Thymus (tissue), 11 donors: ENCODE measurements at regions not wholly inside any gene's neighbourhood (a gene's known extent, or its start where the extent isn't known, plus 50 kb on each side); places are given as distances from the start of the nearest gene placed in this dataset.

Source experiments
- DNase-seq, 9 donors: peaks; one replicate each; pipeline ENCODE4 v3.0.0-alpha.2; 2013; ENCODE audit warnings: low spot score in 9 of 9, low read depth in 6 of 9, missing footprints in 1 of 9
- H3K27ac ChIP-seq, 2 donors: one replicate each; pipeline ENCODE4 v1.5.1; 2013; ENCODE audit warnings: control low read depth in 1 of 2, low read depth in 1 of 2, low read length in 1 of 2, mild to moderate bottlenecking in 1 of 2, moderate library complexity in 1 of 2
- H3K27me3 ChIP-seq, 2 donors: one replicate each; pipeline ENCODE4 v1.5.1; 2013; ENCODE audit warnings: low read length in 1 of 2; ENCODE audit not compliant: control insufficient read depth in 2 of 2, insufficient read depth in 1 of 2
- H3K36me3 ChIP-seq, 2 donors: one replicate each; pipeline ENCODE4 v1.5.1; 2013; ENCODE audit warnings: low read length in 1 of 2, mild to moderate bottlenecking in 1 of 2, moderate library complexity in 1 of 2; ENCODE audit not compliant: control insufficient read depth in 2 of 2, insufficient read depth in 2 of 2
- H3K4me1 ChIP-seq, 2 donors: one replicate each; pipeline ENCODE4 v1.5.1; 2013; ENCODE audit warnings: low read length in 2 of 2; ENCODE audit not compliant: control insufficient read depth in 2 of 2, insufficient read depth in 2 of 2
- H3K4me3 ChIP-seq, 2 donors: one replicate each; pipeline ENCODE4 v1.5.1; 2013; ENCODE audit warnings: low read length in 2 of 2, control low read depth in 1 of 2, mild to moderate bottlenecking in 1 of 2
- H3K9me3 ChIP-seq, 2 donors: one replicate each; pipeline ENCODE4 v1.5.1; 2013; ENCODE audit warnings: low read length in 1 of 2, mild to moderate bottlenecking in 1 of 2; ENCODE audit not compliant: control insufficient read depth in 2 of 2, insufficient read depth in 1 of 2
- WGBS: extraction: QIAGEN DNeasy Blood & Tissue Kit; methylation state at CpG from one replicate; pipeline ENCODE4 v1.1.7; 2013; 5-methylcytosine and 5-hydroxymethylcytosine counted together
- donor health status: healthy.

GRCh38 chr5:8770431-8770830 is 775.4 kb downstream of the SEMA5A start:
- Histone ChIP-seq H3K27ac (no peak overlapping the region), H3K4me3 (no peak overlapping the region), H3K36me3 (no peaks in the 10 kb centered on the region), H3K4me1 (no peaks in the 10 kb centered on the region), H3K9me3 (no peaks in the 10 kb centered on the region), H3K27me3 (no peaks in the 10 kb centered on the region)
- DNase-seq = no peak
- 81% methylated on average over 3 of the region's 3 CpGs for WGBS

DNA sequence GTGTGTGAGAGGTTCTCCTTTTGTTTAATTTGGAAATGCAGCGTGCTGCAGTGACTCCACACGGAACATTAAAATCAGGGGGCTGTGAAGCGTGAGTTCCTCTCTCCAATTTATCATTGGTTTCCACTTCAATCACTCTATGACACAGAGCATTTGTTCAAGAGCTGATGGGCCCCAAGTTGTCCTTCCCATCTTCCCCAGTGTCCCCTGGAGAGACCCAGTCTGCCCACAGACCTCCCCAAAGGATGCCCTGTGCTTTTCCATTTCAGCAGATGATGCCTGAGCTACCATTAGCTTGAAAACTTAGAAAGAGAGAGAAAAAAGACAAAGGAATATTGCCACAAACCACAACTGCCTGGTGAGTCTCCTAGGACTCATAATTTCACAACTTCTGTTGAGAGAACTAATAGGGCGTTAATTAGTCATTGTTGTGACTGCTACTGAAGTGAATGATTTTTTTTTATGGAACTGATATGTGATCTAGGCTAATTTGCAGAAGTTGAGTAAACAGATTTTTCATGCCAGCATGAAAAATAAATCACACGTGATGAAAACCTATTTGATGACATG is 772.7 kb downstream of the SEMA5A start:
- Histone ChIP-seq H3K36me3 (no peaks in the 10 kb centered on the region), H3K27ac (peak overlapping the region in 1 of 2 donors; percentile 11), H3K4me1 (no peaks in the 10 kb centered on the region), H3K27me3 (no peaks in the 10 kb centered on the region), H3K9me3 (no peaks in the 10 kb centered on the region), H3K4me3 (no peak overlapping the region)
- WGBS = 87% methylated on average over 5 of the region's 5 CpGs
- DNase-seq = no peak

- DNase-seq = no peak
- Histone ChIP-seq H3K4me3 (no peak overlapping the region), H3K4me1 (no peaks in the 10 kb centered on the region), H3K36me3 (no peaks in the 10 kb centered on the region), H3K27me3 (no peaks in the 10 kb centered on the region), H3K27ac (no peak overlapping the region), H3K9me3 (no peaks in the 10 kb centered on the region)
- WGBS = 94% methylated on average over 2 of the region's 2 CpGs
These were observed 761.2 kb downstream of the SEMA5A start for GRCh38 chr5:8784692-8785091.

- H3K27me3 ChIP-seq = no peaks in the 10 kb centered on the region
- H3K4me1 ChIP-seq = no peaks in the 10 kb centered on the region
- no peak for DNase-seq
- no peak overlapping the region for H3K27ac ChIP-seq
- no peaks in the 10 kb centered on the region for H3K36me3 ChIP-seq
- WGBS = 87% methylated on average over 3 of the region's 3 CpGs
- no peak overlapping the region for H3K4me3 ChIP-seq
- no peaks in the 10 kb centered on the region for H3K9me3 ChIP-seq
These were observed 757.6 kb downstream of the SEMA5A start for GRCh38 chr5:8788246-8788645.

DNA sequence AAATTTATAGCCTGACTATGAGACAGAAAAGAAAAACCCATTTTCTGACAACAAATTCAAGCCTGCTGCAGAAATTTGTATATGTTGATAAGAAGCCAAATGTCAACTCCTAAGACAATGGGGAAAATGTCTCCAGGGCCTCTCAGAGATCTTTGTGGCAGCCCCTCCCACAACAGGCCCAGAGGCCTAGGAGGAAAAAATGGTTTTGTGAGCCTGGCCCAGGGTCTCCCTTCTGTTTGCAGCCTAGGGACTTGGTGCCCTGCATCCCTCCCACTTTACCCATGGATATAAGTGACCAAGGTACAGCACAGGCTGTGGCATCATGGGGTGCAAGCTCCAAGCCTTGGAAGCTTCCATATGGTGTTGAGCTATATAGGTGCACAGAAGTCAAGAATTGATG is 740.2 kb downstream of the SEMA5A start:
- H3K4me3 ChIP-seq = no peak overlapping the region
- H3K36me3 ChIP-seq = no peaks in the 10 kb centered on the region
- no peaks in the 10 kb centered on the region for H3K4me1 ChIP-seq
- DNase-seq = no peak
- no peak overlapping the region for H3K27ac ChIP-seq
- H3K27me3 ChIP-seq = no peaks in the 10 kb centered on the region
- H3K9me3 ChIP-seq = peaks cover 0 to 7% of the 10 kb centered on the region in 2 donors

DNA sequence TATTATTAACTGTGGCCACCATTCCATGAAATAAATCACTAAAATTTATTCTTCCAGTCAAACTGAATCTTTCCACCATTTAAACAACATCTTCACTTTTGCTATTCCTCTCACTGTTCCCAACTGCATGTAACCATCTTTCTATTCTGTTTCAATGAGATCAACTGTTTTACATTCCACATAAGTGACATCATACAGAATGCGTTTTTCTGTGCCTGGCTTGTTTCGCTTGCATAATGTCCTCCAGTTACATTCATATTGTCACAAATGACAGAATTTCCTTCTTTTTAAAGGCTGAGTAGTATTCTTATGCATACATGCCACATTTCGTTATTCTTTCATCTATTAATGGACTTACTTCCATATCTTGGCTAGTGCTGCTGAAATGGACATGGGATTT is 738.2 kb downstream of the SEMA5A start:
- no peak for DNase-seq
- H3K9me3 ChIP-seq = peaks cover 0 to 7% of the 10 kb centered on the region in 2 donors
- 59% methylated on average over 3 of the region's 3 CpGs for WGBS
- no peaks in the 10 kb centered on the region for H3K27me3 ChIP-seq
- no peak overlapping the region for H3K27ac ChIP-seq
- H3K4me3 ChIP-seq = no peak overlapping the region
- no peaks in the 10 kb centered on the region for H3K4me1 ChIP-seq
- H3K36me3 ChIP-seq = no peaks in the 10 kb centered on the region

- no peak for DNase-seq
- no peaks in the 10 kb centered on the region for H3K4me1 ChIP-seq
- H3K36me3 ChIP-seq = no peaks in the 10 kb centered on the region
- H3K27me3 ChIP-seq = no peaks in the 10 kb centered on the region
- no peaks in the 10 kb centered on the region for H3K9me3 ChIP-seq
- no peak overlapping the region for H3K27ac ChIP-seq
- no peak overlapping the region for H3K4me3 ChIP-seq
- WGBS = 90% methylated on average over 3 of the region's 3 CpGs
These were observed 734.3 kb downstream of the SEMA5A start for GRCh38 chr5:8811581-8811980.

DNA sequence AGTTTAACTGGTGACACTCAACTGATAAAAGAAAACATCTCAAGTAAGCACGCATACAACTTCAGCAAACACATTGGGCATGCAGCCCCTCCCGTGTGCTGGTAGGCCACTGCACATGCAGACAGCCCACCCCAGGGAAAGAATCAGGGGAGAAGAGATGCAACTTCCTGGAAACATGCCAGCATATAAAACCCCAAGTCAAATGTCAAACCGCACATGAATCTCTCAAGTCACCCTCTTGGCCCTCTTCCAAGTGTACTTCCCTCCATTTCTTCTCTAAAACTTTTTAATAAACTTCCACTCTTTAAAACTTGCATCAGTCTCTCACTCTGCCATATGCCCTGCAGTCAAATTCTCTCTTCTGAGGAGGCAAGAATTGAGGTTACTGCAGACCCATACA is 732.7 kb downstream of the SEMA5A start:
- H3K4me3 ChIP-seq = no peak overlapping the region
- WGBS = 86% methylated on average over 3 of the region's 3 CpGs
- no peaks in the 10 kb centered on the region for H3K27me3 ChIP-seq
- DNase-seq = no peak
- no peaks in the 10 kb centered on the region for H3K4me1 ChIP-seq
- H3K36me3 ChIP-seq = no peaks in the 10 kb centered on the region
- no peak overlapping the region for H3K27ac ChIP-seq
- H3K9me3 ChIP-seq = no peaks in the 10 kb centered on the region

DNA sequence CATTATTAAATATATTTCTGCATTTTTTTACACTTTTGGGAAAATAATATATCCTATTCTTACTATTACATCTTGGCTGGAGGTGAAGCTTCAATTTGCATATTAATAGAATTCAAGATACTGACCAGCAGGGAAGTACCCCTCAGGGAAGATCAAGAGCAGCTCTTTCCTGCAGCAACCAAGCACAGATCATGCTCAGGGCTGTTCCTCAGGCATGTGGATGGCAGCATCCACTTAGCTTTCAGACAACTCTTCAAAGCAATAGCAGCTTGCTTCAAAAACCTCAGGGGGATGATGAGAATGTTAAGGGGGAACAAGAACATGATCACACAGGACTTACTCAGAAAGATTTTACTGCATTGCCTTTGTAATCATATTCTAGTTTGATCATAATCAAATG is 731.8 kb downstream of the SEMA5A start:
- no peaks in the 10 kb centered on the region for H3K9me3 ChIP-seq
- H3K36me3 ChIP-seq = no peaks in the 10 kb centered on the region
- DNase-seq = no peak
- no peaks in the 10 kb centered on the region for H3K4me1 ChIP-seq
- no peak overlapping the region for H3K4me3 ChIP-seq
- no peaks in the 10 kb centered on the region for H3K27me3 ChIP-seq
- H3K27ac ChIP-seq = no peak overlapping the region

DNA sequence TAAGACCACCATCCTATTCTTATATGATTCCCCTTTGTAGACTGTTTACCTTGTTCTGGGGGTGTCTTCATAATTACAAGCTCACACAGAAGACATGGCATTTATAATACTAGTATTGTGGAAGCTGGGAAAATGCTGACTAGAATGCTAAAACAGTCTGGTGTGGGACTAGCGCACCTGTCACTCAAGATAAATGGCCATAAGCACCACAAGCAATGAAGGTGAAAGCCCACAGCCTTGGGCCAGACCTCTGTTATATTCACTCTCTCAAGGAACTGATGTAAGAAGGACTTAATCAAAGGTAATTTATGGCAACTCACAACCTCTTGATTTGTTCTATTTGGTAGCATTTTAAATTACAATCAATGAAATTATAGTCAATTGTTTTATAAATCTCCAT is 721.5 kb downstream of the SEMA5A start:
- whole genome bisulfite sequencing = 92% methylated on average over 1 of the region's 1 CpG
- Histone ChIP-seq H3K27me3 (no peaks in the 10 kb centered on the region), H3K27ac (no peak overlapping the region), H3K36me3 (no peaks in the 10 kb centered on the region), H3K4me3 (no peak overlapping the region), H3K9me3 (no peaks in the 10 kb centered on the region), H3K4me1 (peaks cover 0 to 3% of the 10 kb centered on the region in 2 donors)
- DNase-seq = no peak
